Neural cell (in vitro differentiated cells): ENCODE measurements at regions not wholly inside any gene's neighbourhood (a gene's known extent, or its start where the extent isn't known, plus 50 kb on each side); places are given as distances from the start of the nearest gene placed in this dataset.

Experiments
- H2AFZ ChIP-seq: fragments of 200-600, 300-800 bp; sonication (generic), shearing (Covaris generic); 2 replicates; pipeline ENCODE4 v1.6.0; 2014; ENCODE audit warnings: low read depth, mild to moderate bottlenecking, antibody characterized with exemption, low read length, moderate library complexity
- H3F3A ChIP-seq: fragments of 200-600 bp; shearing (Covaris generic); 2 replicates; pipeline ENCODE4 v1.6.1; 2016; ENCODE audit warnings: mild to moderate bottlenecking, moderate library complexity, mixed read lengths, antibody characterized with exemption, low read length; ENCODE audit not compliant: insufficient read depth, poor library complexity, severe bottlenecking
- H3K27ac ChIP-seq: fragments of 200-600, 300-800 bp; sonication (generic), shearing (Covaris generic); 2 replicates; pipeline ENCODE4 v1.5.1; 2014; ENCODE audit warnings: mild to moderate bottlenecking, low read length, moderate library complexity
- H3K27me3 ChIP-seq: fragments of 300-800, 200-600 bp; sonication (generic), shearing (Covaris generic); 2 replicates; pipeline ENCODE4 v1.6.0; 2014; ENCODE audit warnings: mild to moderate bottlenecking, low read depth, low read length, moderate library complexity; ENCODE audit not compliant: insufficient read depth
- H3K36me3 ChIP-seq: fragments of 300-800, 200-600 bp; sonication (generic), shearing (Covaris generic); 2 replicates; pipeline ENCODE4 v1.5.1; 2014; ENCODE audit warnings: mild to moderate bottlenecking, antibody characterized with exemption, low read length, moderate library complexity; ENCODE audit not compliant: insufficient read depth
- H3K4me2 ChIP-seq: fragments of 300-800, 200-600 bp; sonication (generic), shearing (Covaris generic); 2 replicates; pipeline ENCODE4 v1.6.0; 2014; ENCODE audit warnings: mild to moderate bottlenecking, low read length
- H3K4me3 ChIP-seq: fragments of 300-800, 200-600 bp; sonication (generic), shearing (Covaris generic); 2 replicates; pipeline ENCODE4 v1.5.1; 2014; ENCODE audit warnings: mild to moderate bottlenecking, low read length, moderate library complexity
- H3K79me2 ChIP-seq: fragments of 200-600 bp; shearing (Covaris generic); replicated peaks from 2 replicates; pipeline ENCODE4 v1.6.0; 2014; ENCODE audit warnings: mild to moderate bottlenecking, low read length, moderate library complexity; ENCODE audit not compliant: insufficient read depth
- H3K9ac ChIP-seq: fragments of 300-800, 200-600 bp; sonication (generic), shearing (Covaris generic); 2 replicates; pipeline ENCODE4 v1.6.1; 2016; ENCODE audit warnings: mild to moderate bottlenecking, low read length, mixed read lengths
- H3K9me2 ChIP-seq: fragments of 200-600 bp; shearing (Covaris generic); 2 replicates; pipeline ENCODE4 v1.6.1; 2016; ENCODE audit warnings: mild to moderate bottlenecking, low read length, mixed read lengths; ENCODE audit not compliant: insufficient read depth
- H3K9me3 ChIP-seq: fragments of 200-600, 300-800 bp; sonication (generic), shearing (Covaris generic); 2 replicates; pipeline ENCODE4 v1.6.1; 2016; ENCODE audit warnings: mild to moderate bottlenecking, mixed run types, low read length, moderate library complexity, mixed read lengths
- H4K20me1 ChIP-seq: fragments of 200-600 bp; shearing (Covaris generic); 2 replicates; pipeline ENCODE4 v1.6.1; 2016; ENCODE audit warnings: mild to moderate bottlenecking, mixed run types; ENCODE audit not compliant: insufficient read depth
- EP300 ChIP-seq: fragments of 450-650 bp; conservative IDR thresholded peaks from 2 replicates; pipeline ENCODE4 v1.6.1; 2014; ENCODE audit warnings: antibody characterized with exemption, mild to moderate bottlenecking, moderate library complexity; ENCODE audit not compliant: poor library complexity, severe bottlenecking
- EZH2 ChIP-seq: fragments of 200-600, 300-800 bp; shearing (Covaris generic), sonication (generic); IDR thresholded peaks from 2 replicates; pipeline ENCODE4 v1.6.1; 2014; ENCODE audit warnings: antibody characterized with exemption, low read length, borderline replicate concordance, mild to moderate bottlenecking; ENCODE audit not compliant: insufficient read depth, poor library complexity, severe bottlenecking
- MXI1 ChIP-seq: fragments of 450-650 bp; conservative IDR thresholded peaks from 2 replicates; pipeline ENCODE4 v1.6.1; 2014; ENCODE audit warnings: antibody characterized with exemption, mild to moderate bottlenecking; ENCODE audit not compliant: poor library complexity, severe bottlenecking
- POLR2AphosphoS5 ChIP-seq: IDR thresholded peaks from 2 replicates; pipeline ENCODE4 v1.6.1; 2012
- RAD21 ChIP-seq: fragments of 450-650 bp; conservative IDR thresholded peaks from 2 replicates; pipeline ENCODE4 v1.6.1; 2014; ENCODE audit warnings: antibody characterized with exemption, mild to moderate bottlenecking, moderate library complexity
- SMC3 ChIP-seq: fragments of 450-650 bp; conservative IDR thresholded peaks from 2 replicates; pipeline ENCODE4 v1.6.1; 2014; ENCODE audit warnings: antibody characterized with exemption, mild to moderate bottlenecking, moderate library complexity; ENCODE audit not compliant: poor library complexity
- TAF1 ChIP-seq: IDR thresholded peaks from 2 replicates; pipeline ENCODE4 v1.6.1; 2012; ENCODE audit warnings: low read depth
- TF ChIP-seq, protein P1 (sequence below): fragments of 450-650 bp; IDR thresholded peaks from 2 replicates; pipeline ENCODE4 v1.5.1; 2014; ENCODE audit warnings: antibody characterized with exemption, mild to moderate bottlenecking, moderate library complexity; ENCODE audit not compliant: poor library complexity, severe bottlenecking
- TF ChIP-seq, protein P2 (sequence below): IDR thresholded peaks from 2 replicates; pipeline ENCODE4 v1.6.1; 2012; ENCODE audit warnings: borderline replicate concordance

DNA sequence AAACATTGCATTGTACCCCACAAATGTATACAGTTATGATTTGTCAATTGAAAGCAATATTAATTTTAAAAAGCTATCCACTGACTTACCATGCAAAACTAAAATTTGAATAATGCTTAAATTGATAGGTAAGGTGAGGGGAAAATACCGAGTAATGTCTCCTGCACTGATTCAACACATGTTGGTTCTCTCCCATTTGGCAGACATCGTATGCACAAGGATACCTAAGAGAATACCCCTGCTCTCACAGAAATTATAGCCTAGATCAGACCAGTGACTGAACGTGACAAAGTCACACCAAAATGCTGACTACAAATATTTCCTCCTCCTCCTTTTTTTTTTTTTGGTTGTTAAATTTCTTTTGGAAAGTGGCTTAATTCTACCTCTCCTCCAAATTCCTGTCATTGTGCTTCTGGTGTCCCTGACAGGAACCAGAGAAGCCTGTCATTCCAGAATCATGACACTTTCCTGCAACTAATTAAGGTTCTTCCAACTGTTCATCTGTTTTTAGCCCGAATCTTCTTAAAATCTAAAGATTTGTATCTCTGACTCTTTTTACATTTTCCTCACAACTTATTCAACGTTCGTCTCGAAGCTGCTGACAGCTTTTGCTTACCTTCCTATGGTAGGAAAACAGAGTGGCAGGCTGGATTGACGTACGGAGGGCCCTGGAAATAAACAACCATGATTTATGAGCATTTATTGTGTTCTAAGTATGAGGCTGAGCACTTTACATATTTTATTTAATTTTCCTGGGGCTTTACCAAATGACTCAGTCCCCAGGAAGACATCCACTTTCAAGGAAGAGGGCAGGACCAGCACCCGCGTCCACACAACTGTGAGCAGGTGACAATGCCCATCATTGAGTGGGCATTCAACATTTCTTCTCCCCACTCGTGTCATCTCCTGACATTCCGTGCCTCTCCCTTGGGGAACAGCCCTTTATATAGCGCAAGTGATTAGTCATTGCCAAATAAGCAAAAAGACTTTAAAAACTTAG lies 57.9 kb upstream of the KCNE2 start:
- H4K20me1 ChIP-seq, result no peaks in the 10 kb centered on the region
- no peak for TF ChIP-seq SMC3
- TF ChIP-seq, protein P1, sequence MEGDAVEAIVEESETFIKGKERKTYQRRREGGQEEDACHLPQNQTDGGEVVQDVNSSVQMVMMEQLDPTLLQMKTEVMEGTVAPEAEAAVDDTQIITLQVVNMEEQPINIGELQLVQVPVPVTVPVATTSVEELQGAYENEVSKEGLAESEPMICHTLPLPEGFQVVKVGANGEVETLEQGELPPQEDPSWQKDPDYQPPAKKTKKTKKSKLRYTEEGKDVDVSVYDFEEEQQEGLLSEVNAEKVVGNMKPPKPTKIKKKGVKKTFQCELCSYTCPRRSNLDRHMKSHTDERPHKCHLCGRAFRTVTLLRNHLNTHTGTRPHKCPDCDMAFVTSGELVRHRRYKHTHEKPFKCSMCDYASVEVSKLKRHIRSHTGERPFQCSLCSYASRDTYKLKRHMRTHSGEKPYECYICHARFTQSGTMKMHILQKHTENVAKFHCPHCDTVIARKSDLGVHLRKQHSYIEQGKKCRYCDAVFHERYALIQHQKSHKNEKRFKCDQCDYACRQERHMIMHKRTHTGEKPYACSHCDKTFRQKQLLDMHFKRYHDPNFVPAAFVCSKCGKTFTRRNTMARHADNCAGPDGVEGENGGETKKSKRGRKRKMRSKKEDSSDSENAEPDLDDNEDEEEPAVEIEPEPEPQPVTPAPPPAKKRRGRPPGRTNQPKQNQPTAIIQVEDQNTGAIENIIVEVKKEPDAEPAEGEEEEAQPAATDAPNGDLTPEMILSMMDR, result no peak
- no peak for TF ChIP-seq EZH2
- TF ChIP-seq TAF1, result no peak
- TF ChIP-seq EP300, result no peak
- TF ChIP-seq MXI1, result no peak
- TF ChIP-seq RAD21, result no peak
- TF ChIP-seq, protein P2, sequence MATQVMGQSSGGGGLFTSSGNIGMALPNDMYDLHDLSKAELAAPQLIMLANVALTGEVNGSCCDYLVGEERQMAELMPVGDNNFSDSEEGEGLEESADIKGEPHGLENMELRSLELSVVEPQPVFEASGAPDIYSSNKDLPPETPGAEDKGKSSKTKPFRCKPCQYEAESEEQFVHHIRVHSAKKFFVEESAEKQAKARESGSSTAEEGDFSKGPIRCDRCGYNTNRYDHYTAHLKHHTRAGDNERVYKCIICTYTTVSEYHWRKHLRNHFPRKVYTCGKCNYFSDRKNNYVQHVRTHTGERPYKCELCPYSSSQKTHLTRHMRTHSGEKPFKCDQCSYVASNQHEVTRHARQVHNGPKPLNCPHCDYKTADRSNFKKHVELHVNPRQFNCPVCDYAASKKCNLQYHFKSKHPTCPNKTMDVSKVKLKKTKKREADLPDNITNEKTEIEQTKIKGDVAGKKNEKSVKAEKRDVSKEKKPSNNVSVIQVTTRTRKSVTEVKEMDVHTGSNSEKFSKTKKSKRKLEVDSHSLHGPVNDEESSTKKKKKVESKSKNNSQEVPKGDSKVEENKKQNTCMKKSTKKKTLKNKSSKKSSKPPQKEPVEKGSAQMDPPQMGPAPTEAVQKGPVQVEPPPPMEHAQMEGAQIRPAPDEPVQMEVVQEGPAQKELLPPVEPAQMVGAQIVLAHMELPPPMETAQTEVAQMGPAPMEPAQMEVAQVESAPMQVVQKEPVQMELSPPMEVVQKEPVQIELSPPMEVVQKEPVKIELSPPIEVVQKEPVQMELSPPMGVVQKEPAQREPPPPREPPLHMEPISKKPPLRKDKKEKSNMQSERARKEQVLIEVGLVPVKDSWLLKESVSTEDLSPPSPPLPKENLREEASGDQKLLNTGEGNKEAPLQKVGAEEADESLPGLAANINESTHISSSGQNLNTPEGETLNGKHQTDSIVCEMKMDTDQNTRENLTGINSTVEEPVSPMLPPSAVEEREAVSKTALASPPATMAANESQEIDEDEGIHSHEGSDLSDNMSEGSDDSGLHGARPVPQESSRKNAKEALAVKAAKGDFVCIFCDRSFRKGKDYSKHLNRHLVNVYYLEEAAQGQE, result no peak
- no peak for TF ChIP-seq POLR2AphosphoS5
- no peaks in the 10 kb centered on the region for H3K27me3 ChIP-seq
- no peaks in the 10 kb centered on the region for H3K36me3 ChIP-seq
- H3K27ac ChIP-seq, result no peak overlapping the region
- H3K4me3 ChIP-seq, result no peak overlapping the region
- no peaks in the 10 kb centered on the region for H3K9me3 ChIP-seq
- no peak overlapping the region for H3K4me2 ChIP-seq
- no peaks in the 10 kb centered on the region for H3K79me2 ChIP-seq
- no peak overlapping the region for H2AFZ ChIP-seq
- no peaks in the 10 kb centered on the region for H3K9me2 ChIP-seq
- H3K9ac ChIP-seq, result no peak overlapping the region
- no peaks in the 10 kb centered on the region for H3F3A ChIP-seq

DNA sequence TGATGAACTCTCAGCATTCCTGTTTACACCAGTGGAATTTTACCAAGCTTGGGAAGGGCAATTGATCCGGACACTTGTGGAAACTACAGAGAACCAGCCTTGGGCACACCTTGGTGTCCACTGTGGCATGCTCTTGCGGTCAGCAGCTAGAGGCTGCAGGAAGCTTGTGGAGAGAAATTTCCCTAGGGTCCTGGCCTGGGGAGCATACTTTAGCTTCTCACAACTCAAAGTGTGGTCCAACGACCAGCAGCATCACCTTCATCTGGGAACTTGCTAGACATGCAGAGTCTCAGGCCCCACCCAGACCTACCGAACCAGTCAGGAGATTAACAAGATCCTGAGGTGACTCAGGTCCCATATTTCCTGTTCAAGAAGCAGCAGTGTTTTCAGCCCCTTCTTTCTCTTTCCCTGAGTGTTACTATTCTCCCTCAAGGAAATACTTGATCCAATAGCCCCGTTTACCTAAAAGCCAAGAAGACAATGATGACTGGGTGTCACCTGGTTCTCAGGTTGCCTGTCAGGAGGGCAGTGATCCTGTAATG lies 55.7 kb upstream of the KCNE2 start:
- Histone ChIP-seq H3K4me3 (no peak overlapping the region), H3K9me3 (no peaks in the 10 kb centered on the region), H3K36me3 (no peaks in the 10 kb centered on the region), H2AFZ (no peak overlapping the region), H3F3A (no peaks in the 10 kb centered on the region), H3K27me3 (no peaks in the 10 kb centered on the region), H3K9me2 (no peaks in the 10 kb centered on the region), H3K27ac (no peak overlapping the region), H3K4me2 (no peak overlapping the region), H4K20me1 (no peaks in the 10 kb centered on the region), H3K79me2 (no peaks in the 10 kb centered on the region), H3K9ac (no peak overlapping the region)
- TF ChIP-seq TAF1, result no peak
